AG08396 (cell line): ENCODE measurements at regions not wholly inside any gene's neighbourhood (a gene's known extent, or its start where the extent isn't known, plus 50 kb on each side); places are given as distances from the start of the nearest gene placed in this dataset.

Source experiments
- DNase-seq: peaks from one replicate; pipeline ENCODE4 v3.0.0; 2012; ENCODE audit warnings: low spot score, mixed read lengths

GRCh38 chr21:15370462-15370975, 305.7 kb upstream of the NRIP1 start:
- no peak for DNase-seq

- DNase-seq = no peak
These were observed 309.1 kb upstream of the NRIP1 start for GRCh38 chr21:15373941-15374340.

- DNase-seq = no peak
These were observed 315.0 kb upstream of the NRIP1 start for GRCh38 chr21:15379776-15380175.

GRCh38 chr21:15383588-15383987, 318.8 kb upstream of the NRIP1 start:
- DNase-seq = no peak

- DNase-seq = no peak
These were observed 325.2 kb upstream of the NRIP1 start for GRCh38 chr21:15390049-15390448.

GRCh38 chr21:15397258-15397657, 332.5 kb upstream of the NRIP1 start:
- no peak for DNase-seq

- no peak for DNase-seq
These were observed 328.9 kb upstream of the USP25 start for GRCh38 chr21:15400905-15401304.

GRCh38 chr21:15401331-15401730, 328.5 kb upstream of the USP25 start:
- no peak for DNase-seq

- DNase-seq = no peak
These were observed 324.6 kb upstream of the USP25 start for GRCh38 chr21:15405214-15405613.

GRCh38 chr21:15406791-15407190, 323.0 kb upstream of the USP25 start:
- no peak for DNase-seq

- DNase-seq = no peak
These were observed 322.2 kb upstream of the USP25 start for GRCh38 chr21:15407585-15407984.

GRCh38 chr21:15408089-15408488, 321.7 kb upstream of the USP25 start:
- DNase-seq = no peak

GRCh38 chr21:15409031-15409430, 320.8 kb upstream of the USP25 start:
- no peak for DNase-seq

GRCh38 chr21:15410853-15411252, 318.9 kb upstream of the USP25 start:
- no peak for DNase-seq

- no peak for DNase-seq
These were observed 315.7 kb upstream of the USP25 start for GRCh38 chr21:15414057-15414456.

GRCh38 chr21:15415541-15416261, 314.1 kb upstream of the USP25 start:
- no peak for DNase-seq

- no peak for DNase-seq
These were observed 308.3 kb upstream of the USP25 start for GRCh38 chr21:15421441-15421881.

- no peak for DNase-seq
These were observed 307.8 kb upstream of the USP25 start for GRCh38 chr21:15421947-15422346.

GRCh38 chr21:15422783-15423182, 307.0 kb upstream of the USP25 start:
- DNase-seq = no peak

GRCh38 chr21:15423676-15424445, 305.9 kb upstream of the USP25 start:
- DNase-seq = no peak

GRCh38 chr21:15425049-15425448, 304.7 kb upstream of the USP25 start:
- DNase-seq = no peak

GRCh38 chr21:15430023-15430422, 299.8 kb upstream of the USP25 start:
- no peak for DNase-seq

- DNase-seq = no peak
These were observed 299.2 kb upstream of the USP25 start for GRCh38 chr21:15430577-15430976.
